ENCODE measurements at regions not wholly inside any gene's neighbourhood (a gene's known extent, or its start where the extent isn't known, plus 50 kb on each side); places are given as distances from the start of the nearest gene placed in this dataset.

DNA sequence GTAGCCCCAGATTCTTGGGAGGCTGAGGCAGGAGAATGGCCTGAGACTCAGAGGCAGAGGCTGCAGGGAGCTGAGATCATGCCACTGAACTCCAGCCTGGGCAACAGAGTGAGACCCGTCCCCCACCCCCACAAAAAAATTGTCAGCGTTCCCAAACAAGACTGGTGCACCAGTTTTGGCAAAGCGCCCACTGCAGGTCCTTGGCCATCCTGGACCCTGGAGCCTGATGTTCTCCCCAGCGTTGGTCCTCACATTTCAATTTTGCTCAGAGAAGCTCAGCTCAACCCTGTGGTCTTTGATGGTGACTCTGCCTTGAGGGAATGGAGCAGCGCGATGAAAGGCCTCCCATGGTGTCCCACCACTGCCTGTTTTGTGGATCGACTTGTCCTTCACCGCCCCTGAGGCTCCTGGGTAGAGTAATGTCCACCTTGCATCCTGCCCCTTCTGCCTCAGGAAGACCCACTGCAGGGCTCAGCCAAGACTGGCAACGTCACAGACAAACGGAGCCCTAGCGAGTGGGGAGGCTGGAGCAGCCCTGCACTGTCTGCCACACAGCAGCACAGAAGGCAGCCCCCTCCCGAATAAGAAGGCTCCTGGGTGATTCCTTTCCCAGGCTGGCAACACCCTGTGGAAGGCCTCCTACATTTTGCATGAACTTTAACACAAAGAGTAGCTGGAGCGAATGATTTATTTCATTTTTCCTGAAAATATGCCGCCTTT lies 410.9 kb downstream of the TCERG1L start:
- no peaks in the 10 kb centered on the region for H3K36me3 Mint-ChIP-seq (ENCODE audit: insufficient read depth, unreplicated experiment)
- no peaks in the 10 kb centered on the region for H3K27me3 Mint-ChIP-seq (ENCODE audit: unreplicated experiment)
- CTCF ChIA-PET = no interaction called here
- no peaks in the 10 kb centered on the region for H3K4me1 Mint-ChIP-seq (ENCODE audit: low read depth, unreplicated experiment)
- BruUV-seq (replicated peaks) = no TSS peak
- no peak for TF ChIP-seq CTCF (IDR thresholded peaks at IDR 0.05; ENCODE audit: unreplicated experiment)
- no peak overlapping the region for H3K27ac Mint-ChIP-seq (ENCODE audit: unreplicated experiment)
- H3K9me3 Mint-ChIP-seq (ENCODE audit: low read depth, unreplicated experiment) = peaks cover under 1% of the 10 kb centered on the region
- intact Hi-C loops (cut with micrococcal nuclease; ENCODE audit: unreplicated experiment) = no loop called here
- DNase-seq = no peak
- no peak overlapping the region for H3K4me3 Mint-ChIP-seq (ENCODE audit: low read depth, unreplicated experiment)

- Mint-ChIP-seq H3K27me3 (ENCODE audit: unreplicated experiment) (no peaks in the 10 kb centered on the region), H3K4me3 (ENCODE audit: low read depth, unreplicated experiment) (no peak overlapping the region)
- BruUV-seq (replicated peaks) = no TSS peak
Measured at GRCh38 chr10:130901311-130902165, 410.0 kb downstream of the TCERG1L start.

GRCh38 chr10:130902471-130902870 lies 409.1 kb downstream of the TCERG1L start:
- CTCF ChIA-PET = no interaction called here
- intact Hi-C loops (cut with micrococcal nuclease; ENCODE audit: unreplicated experiment) = no loop called here
- BruUV-seq (replicated peaks) = no TSS peak
- no peak for DNase-seq
- no peaks in the 10 kb centered on the region for H3K9me3 Mint-ChIP-seq (ENCODE audit: low read depth, unreplicated experiment)
- H3K4me1 Mint-ChIP-seq (ENCODE audit: low read depth, unreplicated experiment) = no peaks in the 10 kb centered on the region
- H3K27ac Mint-ChIP-seq (ENCODE audit: unreplicated experiment) = no peak overlapping the region
- H3K4me3 Mint-ChIP-seq (ENCODE audit: low read depth, unreplicated experiment) = no peak overlapping the region
- H3K36me3 Mint-ChIP-seq (ENCODE audit: insufficient read depth, unreplicated experiment) = no peaks in the 10 kb centered on the region
- H3K27me3 Mint-ChIP-seq (ENCODE audit: unreplicated experiment) = no peaks in the 10 kb centered on the region
- no peak for TF ChIP-seq CTCF (IDR thresholded peaks at IDR 0.05; ENCODE audit: unreplicated experiment)

More at GRCh38 chr10:130901311-130902165, 410.0 kb downstream of the TCERG1L start:
- no peaks in the 10 kb centered on the region for H3K4me1 Mint-ChIP-seq (ENCODE audit: low read depth, unreplicated experiment)
- H3K36me3 Mint-ChIP-seq (ENCODE audit: insufficient read depth, unreplicated experiment) = no peaks in the 10 kb centered on the region
- intact Hi-C loops (cut with micrococcal nuclease; ENCODE audit: unreplicated experiment) = no loop called here
- H3K9me3 Mint-ChIP-seq (ENCODE audit: low read depth, unreplicated experiment) = no peaks in the 10 kb centered on the region
- CTCF ChIA-PET = no interaction called here
- DNase-seq = no peak
- no peak for TF ChIP-seq CTCF (IDR thresholded peaks at IDR 0.05; ENCODE audit: unreplicated experiment)
- no peak overlapping the region for H3K27ac Mint-ChIP-seq (ENCODE audit: unreplicated experiment)

GRCh38 chr10:130902929-130903328 lies 408.6 kb downstream of the TCERG1L start:
- Mint-ChIP-seq H3K36me3 (ENCODE audit: insufficient read depth, unreplicated experiment) (no peaks in the 10 kb centered on the region), H3K4me1 (ENCODE audit: low read depth, unreplicated experiment) (no peaks in the 10 kb centered on the region), H3K27me3 (ENCODE audit: unreplicated experiment) (no peaks in the 10 kb centered on the region), H3K9me3 (ENCODE audit: low read depth, unreplicated experiment) (no peaks in the 10 kb centered on the region), H3K27ac (ENCODE audit: unreplicated experiment) (no peak overlapping the region), H3K4me3 (ENCODE audit: low read depth, unreplicated experiment) (no peak overlapping the region)
- no TSS peak for BruUV-seq (replicated peaks)
- TF ChIP-seq CTCF (IDR thresholded peaks at IDR 0.05; ENCODE audit: unreplicated experiment) = no peak
- CTCF ChIA-PET = no interaction called here
- intact Hi-C loops (cut with micrococcal nuclease; ENCODE audit: unreplicated experiment) = no loop called here
- DNase-seq = no peak
